Common myeloid progenitor, CD34-positive (primary cell): ENCODE measurements at regions not wholly inside any gene's neighbourhood (a gene's known extent, or its start where the extent isn't known, plus 50 kb on each side); places are given as distances from the start of the nearest gene placed in this dataset.

Source experiments
- CTCF ChIA-PET: fragments of 350-600 bp; sonication (Branson Sonifier 250); formaldehyde crosslinking; loops from one replicate; lab custom pipeline; 2021; ENCODE audit warnings: antibody characterized with exemption; lab: Charles Lee
- POLR2A ChIA-PET: fragments of 350-600 bp; sonication (Branson Sonifier 250); formaldehyde crosslinking; loops from one replicate; lab custom pipeline; 2021; ENCODE audit warnings: antibody characterized with exemption; lab: Charles Lee
- DNase-seq, 3 donors: peaks; one replicate each; pipeline versions ENCODE4 v3.0.0 to v3.0.0-alpha.2; 2013
- H3K27ac ChIP-seq, 2 experiments: 1 replicate in 1 of 2; 2 replicates in 1 of 2; pipeline ENCODE4 v1.7.0; 2013; ENCODE audit warnings: inconsistent platforms in 2 of 2, low read length in 2 of 2, mild to moderate bottlenecking in 2 of 2, low read depth in 1 of 2, moderate library complexity in 1 of 2; ENCODE audit not compliant: severe bottlenecking in 2 of 2, insufficient read depth in 1 of 2, poor library complexity in 1 of 2
- H3K27me3 ChIP-seq, 5 experiments: replicated peaks in 2 of 5; 1 replicate in 3 of 5; 2 replicates in 2 of 5; pipeline versions ENCODE4 v1.6.1 to v1.7.0; 2013; ENCODE audit warnings: low read length in 4 of 5, mild to moderate bottlenecking in 2 of 5, moderate library complexity in 2 of 5, inconsistent platforms in 1 of 5; ENCODE audit not compliant: insufficient read depth in 5 of 5, control insufficient read depth in 4 of 5
- H3K36me3 ChIP-seq, 4 experiments: 1 replicate in 2 of 4; 2 replicates in 2 of 4; pipeline versions ENCODE4 v1.6.1 to v1.7.0; 2013; ENCODE audit warnings: low read length in 3 of 4, control low read depth in 1 of 4, mild to moderate bottlenecking in 1 of 4; ENCODE audit not compliant: control insufficient read depth in 4 of 4, insufficient read depth in 4 of 4
- H3K4me1 ChIP-seq, 4 experiments: 1 replicate in 3 of 4; 2 replicates in 1 of 4; pipeline versions ENCODE4 v1.6.1 to v1.7.1; 2013; ENCODE audit warnings: low read length in 3 of 4, mild to moderate bottlenecking in 3 of 4, control low read depth in 1 of 4, inconsistent platforms in 1 of 4, moderate library complexity in 1 of 4; ENCODE audit not compliant: control insufficient read depth in 4 of 4, insufficient read depth in 4 of 4; ENCODE audit errors: control extremely low read depth in 1 of 4
- H3K4me3 ChIP-seq, 7 experiments: 1 replicate in 4 of 7; 2 replicates in 3 of 7; pipeline versions ENCODE4 v1.5.1 to v1.7.0; 2013; ENCODE audit warnings: mild to moderate bottlenecking in 7 of 7, low read length in 6 of 7, moderate library complexity in 6 of 7, inconsistent platforms in 2 of 7, low read depth in 2 of 7, control low read depth in 1 of 7; ENCODE audit not compliant: insufficient read depth in 4 of 7, control insufficient read depth in 1 of 7; ENCODE audit errors: extremely low read depth in 1 of 7
- H3K9me3 ChIP-seq, 5 experiments: 1 replicate in 4 of 5; 2 replicates in 1 of 5; pipeline versions ENCODE4 v1.6.1 to v1.7.1; 2013; ENCODE audit warnings: low read length in 4 of 5, mild to moderate bottlenecking in 2 of 5, inconsistent platforms in 1 of 5, low read depth in 1 of 5, moderate library complexity in 1 of 5; ENCODE audit not compliant: control insufficient read depth in 4 of 5, insufficient read depth in 2 of 5; ENCODE audit errors: control extremely low read depth in 1 of 5
- WGBS: methylation state at CpG from one replicate; pipeline ENCODE4 v1.1.5; 2013; ENCODE audit not compliant: insufficient coverage; 5-methylcytosine and 5-hydroxymethylcytosine counted together

DNA sequence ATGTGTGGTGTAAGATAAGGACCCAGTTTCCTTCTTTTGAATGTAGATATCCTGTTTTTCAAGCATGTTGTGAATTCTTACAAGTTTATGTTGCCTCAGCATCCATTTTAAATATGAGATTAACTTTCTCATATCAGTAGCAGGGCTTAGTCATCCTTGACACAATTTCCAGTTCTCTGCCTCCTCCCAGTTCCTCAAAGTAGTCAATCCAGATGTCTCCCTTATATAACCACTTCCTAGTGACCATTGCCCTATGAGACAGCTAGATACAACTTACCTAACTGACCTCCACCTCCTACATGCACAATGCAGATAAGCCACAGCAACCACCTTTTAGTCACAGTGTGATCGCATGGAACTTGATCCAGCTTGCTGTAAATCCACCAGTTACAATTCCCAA, 269.2 kb upstream of the ZNF521 start:
- H3K36me3 ChIP-seq: no peaks in the 10 kb centered on the region
- H3K4me1 ChIP-seq: no peaks in the 10 kb centered on the region
- no peaks in the 10 kb centered on the region for H3K27me3 ChIP-seq
- ChIA-PET POLR2A (no interaction called here), CTCF (no interaction called here)
- no peak overlapping the region for H3K27ac ChIP-seq
- peaks cover 0 to 11% (median 2%) of the 10 kb centered on the region in 5 experiments for H3K9me3 ChIP-seq
- peak in 1 of 3 donors; percentile 3 for DNase-seq
- WGBS: 100% methylated on average over 1 of the region's 1 CpG
- H3K4me3 ChIP-seq: no peak overlapping the region

DNA sequence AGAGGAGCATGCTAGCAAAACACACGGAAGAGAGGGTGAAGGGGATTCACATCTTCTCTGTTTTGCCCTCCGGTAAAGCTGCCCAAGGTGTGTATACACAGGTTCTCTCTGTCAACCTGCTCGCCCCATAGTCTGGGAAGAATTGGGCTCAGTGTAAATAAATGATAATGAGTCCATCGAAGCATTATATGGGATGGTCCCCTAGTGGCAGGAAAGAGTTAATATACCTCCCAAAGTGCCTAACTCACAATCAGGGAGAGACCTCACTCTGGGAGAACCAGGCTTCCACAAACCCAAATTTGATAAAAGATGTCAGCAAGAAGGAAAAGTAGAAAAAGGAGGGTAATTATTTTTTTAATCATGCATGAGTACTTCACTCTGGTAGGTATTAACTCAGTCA, 262.2 kb upstream of the ZNF521 start:
- ChIA-PET CTCF (no interaction called here), POLR2A (no interaction called here)
- no peak overlapping the region for H3K4me3 ChIP-seq
- H3K9me3 ChIP-seq: peaks cover 0 to 4% (median 0%) of the 10 kb centered on the region in 5 experiments
- no peak overlapping the region for H3K27ac ChIP-seq
- DNase-seq: no peak
- no peaks in the 10 kb centered on the region for H3K27me3 ChIP-seq
- no peaks in the 10 kb centered on the region for H3K4me1 ChIP-seq
- 95% methylated on average over 3 of the region's 4 CpGs for WGBS
- H3K36me3 ChIP-seq: no peaks in the 10 kb centered on the region

DNA sequence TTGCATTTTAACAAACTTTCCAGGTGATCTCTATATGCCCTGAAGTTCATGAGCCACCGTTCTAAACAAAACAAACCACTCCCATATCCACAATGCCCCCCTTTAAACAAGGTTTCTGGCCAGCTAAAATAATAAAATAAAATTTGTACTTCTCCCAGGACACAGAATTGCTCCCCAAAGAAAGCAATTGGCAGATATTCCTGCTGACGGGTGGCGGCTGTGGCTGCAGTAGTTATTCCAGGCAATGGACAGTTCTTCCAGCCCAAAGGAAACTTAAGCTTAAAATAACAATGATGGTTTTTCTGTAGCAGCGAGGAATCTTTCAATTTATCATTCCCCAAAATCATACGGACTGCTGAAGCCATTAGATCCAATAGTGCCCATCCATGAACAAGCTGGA, 260.5 kb upstream of the ZNF521 start:
- Histone ChIP-seq H3K27ac (no peak overlapping the region), H3K27me3 (no peaks in the 10 kb centered on the region), H3K9me3 (peaks cover 0 to 4% (median 0%) of the 10 kb centered on the region in 5 experiments), H3K4me3 (no peak overlapping the region), H3K36me3 (no peaks in the 10 kb centered on the region), H3K4me1 (no peaks in the 10 kb centered on the region)
- ChIA-PET POLR2A (no interaction called here), CTCF (no interaction called here)
- no peak for DNase-seq
- WGBS: 97% methylated on average over 5 of the region's 5 CpGs

DNA sequence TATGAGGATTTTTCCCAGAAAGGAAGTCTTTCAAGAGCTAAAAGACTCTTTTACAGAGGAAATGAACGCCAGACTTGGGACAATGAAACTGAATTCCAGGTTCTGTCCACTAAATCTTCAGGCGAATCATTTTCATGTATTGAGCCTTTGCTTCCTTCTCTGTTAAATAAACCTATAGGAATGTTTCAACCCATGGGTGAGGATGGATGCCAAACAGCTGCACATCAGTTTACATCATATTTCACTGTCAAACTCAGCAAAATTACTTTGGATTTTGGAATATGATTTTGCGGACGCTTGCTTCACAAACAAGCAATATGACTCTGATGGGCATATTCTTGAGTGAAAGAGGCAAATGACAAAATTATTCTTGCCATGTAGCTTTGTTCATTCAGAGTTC, 256.1 kb upstream of the ZNF521 start:
- ChIA-PET CTCF (no interaction called here), POLR2A (no interaction called here)
- H3K27me3 ChIP-seq: no peaks in the 10 kb centered on the region
- no peak overlapping the region for H3K27ac ChIP-seq
- peaks cover 0 to 1% (median 0%) of the 10 kb centered on the region in 5 experiments for H3K9me3 ChIP-seq
- no peak for DNase-seq
- no peaks in the 10 kb centered on the region for H3K36me3 ChIP-seq
- H3K4me1 ChIP-seq: peaks cover 0 to 10% (median 5%) of the 10 kb centered on the region in 4 experiments
- WGBS: 100% methylated on average over 1 of the region's 4 CpGs
- no peak overlapping the region for H3K4me3 ChIP-seq

DNA sequence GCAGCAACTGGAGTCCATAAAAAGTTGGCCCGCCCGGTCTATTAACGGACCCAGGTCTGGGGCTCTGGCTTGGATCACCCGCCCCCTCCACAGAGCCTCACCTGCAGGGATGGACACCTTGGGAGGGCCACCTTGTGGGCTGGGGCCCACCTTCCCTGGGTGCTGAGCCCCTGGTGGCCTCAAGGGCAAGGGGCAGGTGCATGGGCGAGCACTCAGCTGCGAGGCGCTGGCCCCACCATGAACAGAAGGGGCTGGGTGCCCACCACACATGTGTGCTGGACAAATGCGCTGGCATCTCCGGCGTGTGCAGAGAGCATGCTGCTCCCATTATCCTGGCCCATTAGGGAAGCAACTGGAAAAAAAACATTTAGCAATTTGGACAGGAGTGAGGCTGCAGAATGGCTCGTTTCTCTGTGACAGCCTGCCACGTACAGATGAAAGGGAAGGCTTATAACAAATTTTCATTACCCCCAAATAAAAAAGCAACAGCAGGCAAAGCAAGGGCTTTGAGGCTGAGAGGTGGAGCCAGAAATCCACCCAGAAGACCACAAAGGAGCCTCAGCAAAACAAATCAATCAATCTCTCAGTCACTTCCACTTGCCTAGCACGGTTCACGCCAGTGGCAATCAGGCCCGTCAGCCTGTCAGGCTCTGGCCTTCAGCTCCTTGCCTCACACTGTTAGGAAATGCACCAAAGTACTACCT, 253.1 kb upstream of the ZNF521 start:
- peak; percentile 37 to 83 (median 80) for DNase-seq

DNA sequence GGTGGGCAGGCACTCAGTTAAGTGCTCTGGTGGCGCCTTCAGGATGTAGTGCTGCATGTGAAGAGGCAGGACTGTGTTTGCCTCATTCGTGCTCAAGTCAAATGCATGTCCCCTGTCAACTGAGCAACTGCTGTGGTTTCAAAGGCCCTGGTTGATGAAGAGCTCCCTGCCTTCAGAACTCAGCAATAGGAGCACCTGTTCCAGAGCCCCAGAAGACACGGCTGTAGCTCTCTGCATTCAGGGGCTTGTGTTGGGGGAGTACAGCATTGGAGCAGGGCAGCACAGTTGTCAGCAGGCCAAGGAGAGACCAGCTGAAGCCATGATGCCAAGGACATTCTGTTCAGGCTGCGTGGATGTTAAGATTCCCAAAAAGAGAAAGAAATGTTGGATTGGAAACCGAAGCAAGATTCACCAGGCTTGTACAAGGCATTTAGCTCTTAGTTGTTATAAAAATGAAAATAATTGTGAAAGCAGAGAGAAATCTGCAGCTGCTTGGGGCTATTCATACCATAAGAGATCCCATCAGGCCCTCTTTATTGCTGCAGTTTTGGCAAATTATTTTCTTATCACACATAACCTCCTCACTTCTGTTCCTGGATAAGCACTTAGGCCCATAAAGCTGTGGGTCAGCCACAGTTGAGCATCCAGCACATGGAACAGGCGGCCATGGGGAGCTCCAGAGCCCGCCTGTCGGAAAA, 252.4 kb upstream of the ZNF521 start:
- POLR2A ChIA-PET: no interaction called here
- WGBS: 94% methylated on average over 7 of the region's 8 CpGs
- no peak overlapping the region for H3K27ac ChIP-seq
- peaks cover 0 to under 1% (median 0%) of the 10 kb centered on the region in 5 experiments for H3K9me3 ChIP-seq
- no peaks in the 10 kb centered on the region for H3K36me3 ChIP-seq
- H3K27me3 ChIP-seq: no peaks in the 10 kb centered on the region
- H3K4me3 ChIP-seq: no peak overlapping the region
- peaks cover 0 to 10% (median 5%) of the 10 kb centered on the region in 4 experiments for H3K4me1 ChIP-seq
- CTCF ChIA-PET: no interaction called here
- DNase-seq: no peak

More for the DNA sequence above, 253.1 kb upstream of the ZNF521 start:
- ChIA-PET POLR2A (no interaction called here), CTCF (no interaction called here)
- Histone ChIP-seq H3K4me1 (peaks cover 0 to 10% (median 5%) of the 10 kb centered on the region in 4 experiments), H3K27me3 (no peaks in the 10 kb centered on the region), H3K27ac (no peak overlapping the region), H3K9me3 (peaks cover 0 to 1% (median 0%) of the 10 kb centered on the region in 5 experiments), H3K4me3 (no peak overlapping the region), H3K36me3 (no peaks in the 10 kb centered on the region)
- 74% methylated on average over 15 of the region's 15 CpGs for WGBS

DNA sequence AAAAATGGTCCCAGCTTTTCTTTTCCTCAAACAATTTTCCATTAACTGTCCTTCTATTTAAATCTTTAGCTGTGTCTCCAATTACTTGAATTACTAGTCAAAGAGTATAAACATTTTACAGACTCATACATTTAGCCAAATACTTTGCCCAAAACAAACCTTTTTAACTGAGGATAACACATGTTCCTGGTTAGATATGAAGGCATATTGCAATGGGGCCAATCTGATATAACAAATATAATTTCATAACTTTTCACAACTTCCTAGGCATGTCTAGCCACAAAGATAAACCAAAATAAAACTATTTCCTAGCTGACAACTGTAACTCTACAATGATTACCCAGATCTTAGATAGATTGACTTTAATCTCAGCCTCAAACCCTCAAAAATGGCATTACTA, 247.5 kb upstream of the ZNF521 start:
- Histone ChIP-seq H3K4me1 (no peaks in the 10 kb centered on the region), H3K9me3 (no peaks in the 10 kb centered on the region), H3K27ac (no peak overlapping the region), H3K4me3 (no peak overlapping the region), H3K36me3 (no peaks in the 10 kb centered on the region), H3K27me3 (no peaks in the 10 kb centered on the region)
- CTCF ChIA-PET: interaction anchor here (1.2 kb wide), 1 partner anchor 10 kb away, joined by 3 read pairs; no protein-coding TSS in a partner anchor
- POLR2A ChIA-PET: no interaction called here
- no peak for DNase-seq
